Endothelial cell of umbilical vein (primary cell): ENCODE measurements at regions not wholly inside any gene's neighbourhood (a gene's known extent, or its start where the extent isn't known, plus 50 kb on each side); places are given as distances from the start of the nearest gene placed in this dataset.

Source experiments
- BruUV-seq: library from RNA; stranded (reverse); fragments of 400-500 nt; replicated peaks from 2 replicates; lab custom pipeline; 2021; lab: Mats Ljungman, UMichigan
- CTCF ChIA-PET: fragments of 300-600, 350-600 bp; sonication (Branson Sonifier 250); formaldehyde crosslinking; loops from one replicate; lab custom pipeline; 2021; ENCODE audit warnings: antibody characterized with exemption, inconsistent platforms; lab: Charles Lee
- POLR2A ChIA-PET: fragments of 300-600, 350-600 bp; sonication (Branson Sonifier 250); formaldehyde crosslinking; loops from one replicate; lab custom pipeline; 2021; ENCODE audit warnings: antibody characterized with exemption, inconsistent platforms; lab: Charles Lee
- DNase-seq: peaks from one replicate; pipeline ENCODE4 v3.0.0-alpha.2; 2011; ENCODE audit warnings: low read depth, low spot score
- FAIRE-seq: peaks from 2 replicates; lab custom pipeline; 2011; peaks lifted over from hg19 to GRCh38; lab: Jason Lieb, UNC
- H2AFZ ChIP-seq: 2 replicates; pipeline ENCODE4 v1.6.0; 2012; ENCODE audit warnings: low read depth, low read length, control low read depth, inconsistent platforms
- H3K27ac ChIP-seq: 2 replicates; pipeline ENCODE4 v1.5.1; 2011; ENCODE audit warnings: low read depth, mild to moderate bottlenecking, control low read depth, low read length, moderate library complexity; ENCODE audit not compliant: insufficient read depth
- H3K27me3 ChIP-seq, 2 experiments: 2 replicates each; pipeline versions ENCODE4 v1.6.0 to v1.6.1; 2011; ENCODE audit warnings: low read length in 2 of 2, mixed read lengths in 1 of 2; ENCODE audit not compliant: control insufficient read depth in 2 of 2, insufficient read depth in 2 of 2
- H3K36me3 ChIP-seq, 2 experiments: 2 replicates in 1 of 2; 3 replicates in 1 of 2; pipeline ENCODE4 v1.5.1; 2011; ENCODE audit warnings: low read length in 2 of 2, mild to moderate bottlenecking in 1 of 2, moderate library complexity in 1 of 2; ENCODE audit not compliant: control insufficient read depth in 2 of 2, insufficient read depth in 2 of 2; ENCODE audit errors: extremely low read depth in 1 of 2
- H3K4me1 ChIP-seq: 3 replicates; pipeline ENCODE4 v1.5.1; 2011; ENCODE audit warnings: mild to moderate bottlenecking, low read length; ENCODE audit not compliant: control insufficient read depth, insufficient read depth; ENCODE audit errors: extremely low read depth
- H3K4me2 ChIP-seq: 2 replicates; pipeline ENCODE4 v1.6.1; 2011; ENCODE audit warnings: low read length, control low read depth, mixed read lengths; ENCODE audit not compliant: insufficient read depth
- H3K4me3 ChIP-seq, 3 experiments: fragments of 200-600 bp in 1 of 3; sonication (generic), shearing (Covaris generic) in 1 of 3; replicated peaks in 1 of 3; 2 replicates each; pipeline ENCODE4 v1.5.1; 2011 to 2016; ENCODE audit warnings: control low read depth in 3 of 3, low read length in 3 of 3, mild to moderate bottlenecking in 2 of 3, inconsistent platforms in 1 of 3, low read depth in 1 of 3, moderate library complexity in 1 of 3; ENCODE audit not compliant: insufficient read depth in 1 of 3
- H3K79me2 ChIP-seq: 2 replicates; pipeline ENCODE4 v1.6.0; 2012; ENCODE audit warnings: low read length, inconsistent platforms; ENCODE audit not compliant: control insufficient read depth, insufficient read depth
- H3K9ac ChIP-seq: replicated peaks from 2 replicates; pipeline ENCODE3; 2011; ENCODE audit warnings: low read length, control low read depth; ENCODE audit not compliant: insufficient read depth; ENCODE audit errors: extremely low read depth
- H3K9me1 ChIP-seq: replicated peaks from 3 replicates; pipeline ENCODE4 v1.6.0; 2011; ENCODE audit warnings: mild to moderate bottlenecking, low read length; ENCODE audit not compliant: control insufficient read depth, insufficient read depth; ENCODE audit errors: extremely low read depth
- H3K9me3 ChIP-seq: replicated peaks from 2 replicates; pipeline ENCODE4 v1.5.1; 2012; ENCODE audit warnings: low read length, inconsistent platforms; ENCODE audit not compliant: control insufficient read depth, insufficient read depth
- H4K20me1 ChIP-seq: replicated peaks from 2 replicates; pipeline ENCODE3; 2011; ENCODE audit warnings: mild to moderate bottlenecking, low read length; ENCODE audit not compliant: control insufficient read depth, insufficient read depth; ENCODE audit errors: extremely low read depth
- EZH2 ChIP-seq: IDR thresholded peaks from 2 replicates; pipeline ENCODE4 v1.6.1; 2012; ENCODE audit warnings: borderline replicate concordance, low read depth, mild to moderate bottlenecking, moderate library complexity, low read length, inconsistent platforms; ENCODE audit not compliant: severe bottlenecking
- FOS ChIP-seq: IDR thresholded peaks from 2 replicates; pipeline ENCODE4 v1.6.1; 2011; ENCODE audit warnings: mild to moderate bottlenecking, low read length, moderate library complexity, borderline replicate concordance; ENCODE audit not compliant: insufficient read depth
- GATA2 ChIP-seq: IDR thresholded peaks from 2 replicates; pipeline ENCODE4 v1.7.0; 2011; ENCODE audit warnings: low read depth, mild to moderate bottlenecking, moderate library complexity, mixed read lengths, low read length; ENCODE audit not compliant: insufficient read length, insufficient read depth
- JUN ChIP-seq: IDR thresholded peaks from 2 replicates; pipeline ENCODE4 v1.6.1; 2011; ENCODE audit warnings: borderline replicate concordance, low read depth; ENCODE audit not compliant: insufficient read length, insufficient read depth
- POLR2A ChIP-seq: IDR thresholded peaks from 2 replicates; pipeline ENCODE4 v1.6.1; 2012; ENCODE audit warnings: low read depth, mild to moderate bottlenecking, control low read depth, low read length
- POLR2AphosphoS5 ChIP-seq: IDR thresholded peaks from 2 replicates; pipeline ENCODE4 v1.6.1; 2012; ENCODE audit warnings: low read depth, mild to moderate bottlenecking, control low read depth, low read length, moderate library complexity; ENCODE audit not compliant: insufficient read depth
- dilution Hi-C: fragments of 300-500 bp; cut with MboI; formaldehyde crosslinking; loops from one replicate; pipeline ENCODE4 v1.15.0; 2019; ENCODE audit warnings: low sequenced_read_pairs; ENCODE audit not compliant: extremely low pct_ligation_motif_present
- intact Hi-C: fragments of 100-400 bp; cut with micrococcal nuclease; formaldehyde crosslinking; loops from one replicate; pipeline ENCODE4 v1.10.0; 2022
- TF ChIP-seq, protein P1 (sequence below): IDR thresholded peaks from 2 replicates; pipeline ENCODE4 v1.6.1; 2011; ENCODE audit not compliant: insufficient read depth, insufficient read length
- TF ChIP-seq, protein P2 (sequence below), 2 donors: IDR thresholded peaks; 1 replicate in 1 of 2; 2 replicates in 1 of 2; pipeline ENCODE4 v1.5.1; 2011; ENCODE audit warnings: low read length in 2 of 2, mild to moderate bottlenecking in 2 of 2, moderate library complexity in 2 of 2, control low read depth in 1 of 2, inconsistent platforms in 1 of 2, low read depth in 1 of 2; ENCODE audit not compliant: insufficient read depth in 1 of 2; ENCODE audit errors: extremely low read depth in 1 of 2

DNA sequence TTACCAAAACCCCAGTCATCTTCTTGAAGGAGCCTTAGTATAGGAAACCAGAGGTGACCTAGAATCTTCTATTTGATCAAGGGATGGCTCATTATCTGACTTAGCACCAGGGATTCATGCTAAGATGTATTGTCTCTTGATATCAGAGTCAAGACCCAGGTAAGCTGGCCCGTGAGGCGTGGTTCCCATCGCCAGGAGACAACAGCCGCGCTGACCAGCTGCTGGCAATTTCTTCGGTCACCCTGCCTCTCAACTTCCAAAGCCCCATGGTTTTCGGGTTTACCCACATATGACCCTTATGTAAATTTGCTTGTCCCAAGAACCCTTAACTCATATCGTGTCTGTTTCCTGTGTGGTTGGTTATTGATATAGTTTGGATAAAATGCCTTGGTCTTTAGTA, 77.7 kb upstream of the VSTM2B start:
- BruUV-seq: no TSS peak
- peaks cover 2% of the 10 kb centered on the region for H3K9me3 ChIP-seq
- ChIA-PET CTCF (no interaction called here), POLR2A (no interaction called here)
- H3K9me1 ChIP-seq: no peaks in the 10 kb centered on the region
- H3K4me1 ChIP-seq: no peaks in the 10 kb centered on the region
- no peak overlapping the region for H3K4me2 ChIP-seq
- H2AFZ ChIP-seq: no peak overlapping the region
- dilution Hi-C loops (no loop called here), intact Hi-C loops (no loop called here)
- H4K20me1 ChIP-seq: no peaks in the 10 kb centered on the region
- no peaks in the 10 kb centered on the region for H3K36me3 ChIP-seq
- no peaks in the 10 kb centered on the region for H3K27me3 ChIP-seq
- H3K27ac ChIP-seq: no peak overlapping the region
- FAIRE-seq (no peak), DNase-seq (no peak)
- H3K4me3 ChIP-seq: no peak overlapping the region
- no peaks in the 10 kb centered on the region for H3K79me2 ChIP-seq
- H3K9ac ChIP-seq: no peak overlapping the region
- TF ChIP-seq EZH2: no peak
- TF ChIP-seq, protein P1, sequence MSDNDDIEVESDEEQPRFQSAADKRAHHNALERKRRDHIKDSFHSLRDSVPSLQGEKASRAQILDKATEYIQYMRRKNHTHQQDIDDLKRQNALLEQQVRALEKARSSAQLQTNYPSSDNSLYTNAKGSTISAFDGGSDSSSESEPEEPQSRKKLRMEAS: no peak
- TF ChIP-seq FOS: no peak
- no peak for TF ChIP-seq POLR2AphosphoS5
- no peak for TF ChIP-seq JUN
- TF ChIP-seq GATA2: no peak
- TF ChIP-seq POLR2A: no peak
- TF ChIP-seq, protein P2, sequence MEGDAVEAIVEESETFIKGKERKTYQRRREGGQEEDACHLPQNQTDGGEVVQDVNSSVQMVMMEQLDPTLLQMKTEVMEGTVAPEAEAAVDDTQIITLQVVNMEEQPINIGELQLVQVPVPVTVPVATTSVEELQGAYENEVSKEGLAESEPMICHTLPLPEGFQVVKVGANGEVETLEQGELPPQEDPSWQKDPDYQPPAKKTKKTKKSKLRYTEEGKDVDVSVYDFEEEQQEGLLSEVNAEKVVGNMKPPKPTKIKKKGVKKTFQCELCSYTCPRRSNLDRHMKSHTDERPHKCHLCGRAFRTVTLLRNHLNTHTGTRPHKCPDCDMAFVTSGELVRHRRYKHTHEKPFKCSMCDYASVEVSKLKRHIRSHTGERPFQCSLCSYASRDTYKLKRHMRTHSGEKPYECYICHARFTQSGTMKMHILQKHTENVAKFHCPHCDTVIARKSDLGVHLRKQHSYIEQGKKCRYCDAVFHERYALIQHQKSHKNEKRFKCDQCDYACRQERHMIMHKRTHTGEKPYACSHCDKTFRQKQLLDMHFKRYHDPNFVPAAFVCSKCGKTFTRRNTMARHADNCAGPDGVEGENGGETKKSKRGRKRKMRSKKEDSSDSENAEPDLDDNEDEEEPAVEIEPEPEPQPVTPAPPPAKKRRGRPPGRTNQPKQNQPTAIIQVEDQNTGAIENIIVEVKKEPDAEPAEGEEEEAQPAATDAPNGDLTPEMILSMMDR (IDR thresholded peaks at IDR 0.05; ENCODE audit: extremely low read depth in 1 of 2, insufficient read depth in 1 of 2, low read depth in 1 of 2, low read length in 2 of 2): no peak
